ENCODE measurements at regions not wholly inside any gene's neighbourhood (a gene's known extent, or its start where the extent isn't known, plus 50 kb on each side); places are given as distances from the start of the nearest gene placed in this dataset.

DNA sequence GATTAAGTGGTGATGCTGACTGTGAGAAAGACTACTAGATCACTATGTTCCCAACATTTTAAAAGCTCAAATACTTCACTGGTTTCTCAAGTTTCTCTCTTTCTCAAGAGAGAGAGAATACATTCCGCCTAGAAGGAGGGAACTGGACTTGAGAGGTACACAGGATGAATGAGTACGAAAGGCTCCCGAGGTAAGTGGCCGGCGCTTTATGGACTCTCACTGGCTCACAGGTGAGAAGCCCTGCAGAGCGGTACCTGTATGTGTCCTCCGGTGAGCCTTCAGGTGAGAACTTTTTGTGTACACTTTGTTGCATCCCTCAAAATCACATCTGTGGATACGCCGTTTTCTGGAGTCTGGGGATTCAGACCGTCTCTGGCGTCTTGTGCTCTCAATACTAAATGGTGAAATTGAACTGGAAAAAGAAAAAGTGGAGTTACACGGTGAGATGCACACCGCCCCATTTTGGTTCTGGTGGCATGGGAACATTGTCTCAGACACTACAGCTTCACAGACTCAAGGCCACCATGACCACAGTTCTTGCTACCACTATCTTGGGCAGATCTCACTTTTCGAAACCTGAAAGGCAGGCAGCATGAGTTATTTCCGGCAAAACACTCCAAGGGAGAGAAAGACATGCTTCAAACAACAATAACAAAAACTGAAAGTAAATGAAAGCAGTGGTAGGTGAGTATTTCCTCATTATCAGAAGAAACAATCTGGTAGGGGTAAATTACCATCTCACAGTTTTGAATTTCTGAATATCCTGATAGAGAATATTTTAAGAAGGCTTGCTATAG is 418.9 kb downstream of the KLF12 start:
- Histone ChIP-seq H3K27ac (ENCODE audit: low read length) (no peak overlapping the region), H3K27me3 (ENCODE audit: control insufficient read depth, insufficient read depth, low read length) (no peaks in the 10 kb centered on the region), H3K4me3 (ENCODE audit: low read length) (no peak overlapping the region), H3K9me3 (ENCODE audit: control insufficient read depth, low read depth, low read length) (no peaks in the 10 kb centered on the region), H3K36me3 (ENCODE audit: control insufficient read depth, low read depth, low read length) (no peaks in the 10 kb centered on the region), H3K4me1 (ENCODE audit: control insufficient read depth, low read depth, low read length) (peaks cover 11% of the 10 kb centered on the region), H3K9ac (ENCODE audit: low read length) (no peak overlapping the region)

DNA sequence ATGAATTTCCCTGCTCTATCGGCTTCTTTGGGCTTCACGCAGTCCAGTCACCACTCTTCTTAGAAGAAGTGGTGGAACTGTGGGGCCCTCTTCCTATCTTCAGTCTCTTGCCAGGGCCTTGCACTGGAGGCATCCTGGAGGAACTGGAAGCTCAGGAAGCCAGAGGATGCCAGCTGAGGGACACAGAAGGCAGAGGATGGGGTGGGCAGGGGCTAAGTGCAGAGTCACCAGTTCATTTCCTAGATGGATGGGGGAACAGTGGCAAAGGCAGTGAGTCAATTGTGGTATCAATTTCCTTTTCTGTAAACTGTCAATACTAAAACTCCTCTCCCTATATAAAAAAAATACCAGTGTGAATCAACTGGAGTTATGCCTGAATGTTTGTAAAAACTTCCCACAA is 419.7 kb downstream of the KLF12 start:
- H3K27ac ChIP-seq (ENCODE audit: low read length) = no peak overlapping the region
- H3K9ac ChIP-seq (ENCODE audit: low read length) = no peak overlapping the region
- no peaks in the 10 kb centered on the region for H3K27me3 ChIP-seq (ENCODE audit: control insufficient read depth, insufficient read depth, low read length)
- no peaks in the 10 kb centered on the region for H3K36me3 ChIP-seq (ENCODE audit: control insufficient read depth, low read depth, low read length)
- no peaks in the 10 kb centered on the region for H3K9me3 ChIP-seq (ENCODE audit: control insufficient read depth, low read depth, low read length)
- H3K4me1 ChIP-seq (ENCODE audit: control insufficient read depth, low read depth, low read length) = peaks cover 11% of the 10 kb centered on the region
- H3K4me3 ChIP-seq (ENCODE audit: low read length) = no peak overlapping the region

DNA sequence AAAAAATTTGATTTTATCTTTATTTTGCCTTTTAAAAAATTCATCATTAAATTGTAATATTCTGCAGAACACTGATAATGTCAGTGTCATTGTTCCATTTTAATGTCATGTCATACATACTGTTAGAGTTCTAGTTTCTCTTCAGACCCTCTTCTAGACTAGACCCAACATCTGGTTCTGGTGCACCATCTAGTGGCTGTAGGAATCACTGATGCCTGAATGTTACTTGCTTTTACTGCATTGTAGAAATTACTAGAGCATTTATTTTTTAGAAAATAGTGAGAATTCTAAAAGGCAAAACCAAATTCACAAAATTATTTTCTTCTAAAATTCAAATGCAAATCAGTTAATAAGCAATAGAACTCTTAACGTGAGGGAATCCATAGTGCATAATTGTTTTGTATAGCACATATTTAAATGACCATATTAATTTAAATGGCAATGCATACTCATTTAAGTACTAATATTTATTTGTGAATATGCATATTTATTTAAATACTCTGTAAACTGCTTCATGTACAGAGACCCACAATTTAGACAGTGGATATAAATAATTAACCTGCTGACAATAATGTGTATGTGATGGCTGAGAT is 425.7 kb downstream of the KLF12 start:
- Histone ChIP-seq H3K36me3 (ENCODE audit: control insufficient read depth, low read depth, low read length) (no peaks in the 10 kb centered on the region), H3K27me3 (ENCODE audit: control insufficient read depth, insufficient read depth, low read length) (no peaks in the 10 kb centered on the region), H3K4me1 (ENCODE audit: control insufficient read depth, low read depth, low read length) (no peaks in the 10 kb centered on the region), H3K4me3 (ENCODE audit: low read length) (no peak overlapping the region), H3K9ac (ENCODE audit: low read length) (no peak overlapping the region), H3K27ac (ENCODE audit: low read length) (no peak overlapping the region), H3K9me3 (ENCODE audit: control insufficient read depth, low read depth, low read length) (no peaks in the 10 kb centered on the region)

DNA sequence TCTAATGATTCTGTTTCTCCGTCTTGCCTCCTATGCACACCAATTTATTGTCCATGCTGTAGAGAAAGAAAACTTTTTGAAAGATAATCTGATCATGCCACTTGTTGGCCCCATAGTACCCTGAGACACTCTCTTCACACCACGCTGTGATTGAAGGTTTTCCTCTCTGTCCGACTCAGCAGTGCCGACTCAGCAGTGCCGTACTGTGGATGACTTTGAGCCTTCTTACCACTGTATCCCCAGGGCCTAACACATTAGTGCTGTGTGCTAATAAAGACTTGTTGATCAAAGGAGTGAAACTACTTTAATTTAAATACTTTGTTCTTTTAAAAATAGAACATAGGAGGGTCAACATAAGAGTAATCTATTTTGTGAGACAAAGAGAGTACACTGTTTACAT is 429.6 kb downstream of the KLF12 start:
- no peaks in the 10 kb centered on the region for H3K9me3 ChIP-seq (ENCODE audit: control insufficient read depth, low read depth, low read length)
- no peak overlapping the region for H3K27ac ChIP-seq (ENCODE audit: low read length)
- no peaks in the 10 kb centered on the region for H3K36me3 ChIP-seq (ENCODE audit: control insufficient read depth, low read depth, low read length)
- H3K27me3 ChIP-seq (ENCODE audit: control insufficient read depth, insufficient read depth, low read length) = no peaks in the 10 kb centered on the region
- H3K4me1 ChIP-seq (ENCODE audit: control insufficient read depth, low read depth, low read length) = peaks cover 27% of the 10 kb centered on the region
- H3K4me3 ChIP-seq (ENCODE audit: low read length) = no peak overlapping the region
- no peak overlapping the region for H3K9ac ChIP-seq (ENCODE audit: low read length)

DNA sequence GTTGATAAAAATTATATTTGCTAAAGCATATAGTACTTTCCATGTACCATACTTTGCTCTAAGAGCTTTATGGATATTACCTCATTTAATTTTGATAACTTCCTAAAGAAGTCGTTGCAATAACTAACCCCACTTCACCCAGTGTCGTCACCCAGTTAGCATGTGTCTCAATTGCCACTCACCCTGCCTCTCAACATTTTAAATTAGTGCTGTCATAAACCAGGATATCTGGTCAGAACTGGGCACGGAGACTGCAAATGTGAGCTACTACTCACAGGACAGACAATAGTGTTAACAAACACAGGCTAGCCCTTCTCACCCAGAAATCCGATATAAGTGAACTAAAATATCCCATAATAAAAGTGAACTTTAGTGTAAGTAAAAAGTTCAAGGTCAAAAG is 430.6 kb downstream of the KLF12 start:
- Histone ChIP-seq H3K27me3 (ENCODE audit: control insufficient read depth, insufficient read depth, low read length) (no peaks in the 10 kb centered on the region), H3K9ac (ENCODE audit: low read length) (no peak overlapping the region), H3K36me3 (ENCODE audit: control insufficient read depth, low read depth, low read length) (no peaks in the 10 kb centered on the region), H3K27ac (ENCODE audit: low read length) (no peak overlapping the region), H3K9me3 (ENCODE audit: control insufficient read depth, low read depth, low read length) (no peaks in the 10 kb centered on the region), H3K4me3 (ENCODE audit: low read length) (no peak overlapping the region), H3K4me1 (ENCODE audit: control insufficient read depth, low read depth, low read length) (peaks cover 29% of the 10 kb centered on the region)

DNA sequence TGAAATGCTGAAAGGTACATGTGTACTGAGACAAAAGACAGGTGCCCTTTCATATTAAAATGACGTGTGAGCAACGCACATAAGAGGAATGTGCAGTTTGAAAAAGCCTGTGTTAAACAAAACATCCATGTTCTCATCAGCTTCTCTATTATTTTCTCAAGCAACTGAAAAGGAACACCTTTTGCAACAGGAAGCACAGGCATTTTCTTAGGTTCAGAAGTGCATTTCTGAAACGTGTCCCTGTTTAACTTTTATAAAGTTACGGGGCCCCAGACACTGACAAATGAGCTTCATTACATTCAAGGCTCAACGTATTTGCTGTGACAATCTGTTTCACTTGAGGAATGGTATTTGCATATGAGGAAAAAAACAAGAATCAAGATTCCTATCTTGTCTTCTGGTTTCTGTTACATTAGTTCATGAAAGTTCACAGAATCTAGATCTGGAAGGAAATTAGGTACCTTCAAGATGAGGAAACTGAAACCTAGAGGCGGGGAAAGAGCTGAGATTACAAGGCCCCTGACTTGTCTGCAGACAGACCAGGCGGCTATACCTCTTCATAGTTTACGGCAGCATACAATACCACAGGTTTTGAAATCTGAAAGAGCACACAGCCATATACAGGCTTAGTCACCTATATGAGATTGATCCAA is 431.7 kb downstream of the KLF12 start:
- peaks cover 38% of the 10 kb centered on the region for H3K4me1 ChIP-seq (ENCODE audit: control insufficient read depth, low read depth, low read length)
- H3K9ac ChIP-seq (ENCODE audit: low read length) = no peak overlapping the region
- H3K27ac ChIP-seq (ENCODE audit: low read length) = no peak overlapping the region
- no peak overlapping the region for H3K4me3 ChIP-seq (ENCODE audit: low read length)
- H3K9me3 ChIP-seq (ENCODE audit: control insufficient read depth, low read depth, low read length) = no peaks in the 10 kb centered on the region
- H3K36me3 ChIP-seq (ENCODE audit: control insufficient read depth, low read depth, low read length) = no peaks in the 10 kb centered on the region
- H3K27me3 ChIP-seq (ENCODE audit: control insufficient read depth, insufficient read depth, low read length) = no peaks in the 10 kb centered on the region

DNA sequence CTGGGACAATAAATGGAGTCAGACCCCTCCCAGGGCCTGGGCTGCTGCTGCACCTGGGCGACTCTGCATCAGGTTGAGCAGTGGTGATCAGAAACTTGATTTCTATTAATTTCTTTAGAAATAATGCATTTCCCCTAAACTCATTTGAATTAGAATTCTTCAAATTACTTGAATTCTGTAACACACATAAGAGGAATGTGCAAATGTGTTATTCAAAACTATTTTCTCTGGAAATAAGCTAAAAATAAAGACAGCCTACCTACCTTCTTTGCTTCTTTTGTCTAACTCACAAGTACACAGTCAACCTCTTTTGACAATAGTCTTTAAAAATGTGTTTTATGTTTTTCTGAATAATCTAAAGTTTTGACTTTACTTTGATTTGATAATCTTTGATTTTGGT is 433.0 kb downstream of the KLF12 start:
- Histone ChIP-seq H3K9me3 (ENCODE audit: control insufficient read depth, low read depth, low read length) (no peaks in the 10 kb centered on the region), H3K27me3 (ENCODE audit: control insufficient read depth, insufficient read depth, low read length) (no peaks in the 10 kb centered on the region), H3K27ac (ENCODE audit: low read length) (no peak overlapping the region), H3K36me3 (ENCODE audit: control insufficient read depth, low read depth, low read length) (no peaks in the 10 kb centered on the region), H3K4me3 (ENCODE audit: low read length) (no peak overlapping the region), H3K4me1 (ENCODE audit: control insufficient read depth, low read depth, low read length) (peaks cover 43% of the 10 kb centered on the region), H3K9ac (ENCODE audit: low read length) (no peak overlapping the region)

DNA sequence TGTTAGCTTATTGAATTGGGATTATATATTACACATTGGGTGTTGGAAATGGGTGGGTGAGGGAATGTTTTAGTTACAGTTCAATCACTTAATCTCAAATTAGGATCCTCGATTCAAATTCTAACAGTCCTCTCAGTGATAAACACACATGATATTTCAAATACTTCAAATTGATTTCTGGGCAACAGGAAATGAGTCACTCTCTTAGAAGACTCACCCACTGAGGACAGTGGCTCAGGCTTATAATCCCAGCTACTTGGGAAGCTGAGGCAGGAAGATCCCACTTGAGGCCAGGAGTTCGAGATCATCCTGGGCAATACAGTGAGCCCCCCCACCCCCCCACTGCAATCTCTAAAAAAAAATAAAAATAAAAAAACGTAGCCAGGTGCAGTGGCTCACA is 435.3 kb downstream of the KLF12 start:
- H3K27me3 ChIP-seq (ENCODE audit: control insufficient read depth, insufficient read depth, low read length) = no peaks in the 10 kb centered on the region
- peaks cover 45% of the 10 kb centered on the region for H3K4me1 ChIP-seq (ENCODE audit: control insufficient read depth, low read depth, low read length)
- no peak overlapping the region for H3K9ac ChIP-seq (ENCODE audit: low read length)
- no peaks in the 10 kb centered on the region for H3K36me3 ChIP-seq (ENCODE audit: control insufficient read depth, low read depth, low read length)
- no peaks in the 10 kb centered on the region for H3K9me3 ChIP-seq (ENCODE audit: control insufficient read depth, low read depth, low read length)
- no peak overlapping the region for H3K4me3 ChIP-seq (ENCODE audit: low read length)
- no peak overlapping the region for H3K27ac ChIP-seq (ENCODE audit: low read length)

DNA sequence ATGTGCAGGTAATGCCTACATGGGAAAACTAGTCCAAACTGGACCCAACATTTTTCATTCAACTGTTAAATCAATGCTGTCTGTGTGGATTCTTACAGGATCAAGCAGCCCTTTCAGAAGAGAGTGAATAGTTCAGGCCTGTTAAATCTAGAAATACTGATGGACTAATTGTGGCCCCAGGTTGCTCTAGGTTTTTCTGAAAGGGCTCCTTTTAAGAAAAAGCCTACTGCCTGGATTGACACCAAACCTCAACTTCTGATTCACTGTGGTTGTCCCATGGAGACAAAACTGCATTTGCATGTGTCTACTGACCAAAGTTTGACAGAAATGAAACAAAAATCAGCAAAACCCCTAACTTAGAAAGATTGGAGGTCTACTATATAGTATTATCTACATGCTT is 437.0 kb downstream of the KLF12 start:
- Histone ChIP-seq H3K27me3 (ENCODE audit: control insufficient read depth, insufficient read depth, low read length) (no peaks in the 10 kb centered on the region), H3K9ac (ENCODE audit: low read length) (no peak overlapping the region), H3K9me3 (ENCODE audit: control insufficient read depth, low read depth, low read length) (no peaks in the 10 kb centered on the region), H3K27ac (ENCODE audit: low read length) (no peak overlapping the region), H3K4me3 (ENCODE audit: low read length) (no peak overlapping the region), H3K36me3 (ENCODE audit: control insufficient read depth, low read depth, low read length) (no peaks in the 10 kb centered on the region), H3K4me1 (ENCODE audit: control insufficient read depth, low read depth, low read length) (peaks cover 38% of the 10 kb centered on the region)

DNA sequence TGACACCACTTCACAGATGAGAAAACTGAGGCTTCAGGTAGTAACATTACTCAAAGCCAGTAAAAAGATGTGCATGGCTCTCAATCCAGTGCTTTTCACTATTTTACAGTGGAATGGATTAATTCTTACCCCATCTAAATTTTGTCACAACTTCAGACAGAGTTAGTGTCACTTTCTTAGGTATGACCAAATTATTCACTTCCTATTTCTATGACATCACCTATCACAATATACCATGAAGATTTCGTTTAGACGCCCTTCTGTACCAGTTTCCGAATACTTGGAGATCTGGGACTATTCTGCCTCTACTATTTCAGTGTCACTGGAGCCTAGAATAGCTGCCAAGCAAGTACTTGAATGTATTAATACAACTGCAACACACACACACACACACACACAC is 437.5 kb downstream of the KLF12 start:
- peaks cover 33% of the 10 kb centered on the region for H3K4me1 ChIP-seq (ENCODE audit: control insufficient read depth, low read depth, low read length)
- no peak overlapping the region for H3K9ac ChIP-seq (ENCODE audit: low read length)
- no peaks in the 10 kb centered on the region for H3K9me3 ChIP-seq (ENCODE audit: control insufficient read depth, low read depth, low read length)
- no peaks in the 10 kb centered on the region for H3K36me3 ChIP-seq (ENCODE audit: control insufficient read depth, low read depth, low read length)
- H3K27me3 ChIP-seq (ENCODE audit: control insufficient read depth, insufficient read depth, low read length) = no peaks in the 10 kb centered on the region
- H3K4me3 ChIP-seq (ENCODE audit: low read length) = no peak overlapping the region
- no peak overlapping the region for H3K27ac ChIP-seq (ENCODE audit: low read length)

DNA sequence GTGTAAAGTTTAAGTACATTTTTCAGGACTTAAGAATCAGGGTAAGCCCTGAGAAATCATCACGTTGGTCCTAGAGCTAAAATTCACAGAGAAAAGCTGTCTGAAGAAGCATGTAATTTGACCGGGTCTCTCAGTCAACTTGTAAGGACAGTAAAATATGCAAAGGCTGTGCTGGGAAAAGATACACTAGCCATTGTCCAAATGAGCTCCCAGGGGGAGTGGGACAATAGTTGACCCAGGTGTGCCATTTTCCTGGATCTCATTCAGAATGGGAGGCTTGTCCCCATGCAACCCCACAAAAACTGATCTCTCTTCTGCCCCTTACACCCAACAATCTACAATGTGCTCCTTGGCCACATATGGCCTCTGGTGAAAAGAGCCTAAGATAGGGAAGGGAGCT is 437.9 kb downstream of the KLF12 start:
- no peaks in the 10 kb centered on the region for H3K36me3 ChIP-seq (ENCODE audit: control insufficient read depth, low read depth, low read length)
- no peaks in the 10 kb centered on the region for H3K27me3 ChIP-seq (ENCODE audit: control insufficient read depth, insufficient read depth, low read length)
- peaks cover 29% of the 10 kb centered on the region for H3K4me1 ChIP-seq (ENCODE audit: control insufficient read depth, low read depth, low read length)

DNA sequence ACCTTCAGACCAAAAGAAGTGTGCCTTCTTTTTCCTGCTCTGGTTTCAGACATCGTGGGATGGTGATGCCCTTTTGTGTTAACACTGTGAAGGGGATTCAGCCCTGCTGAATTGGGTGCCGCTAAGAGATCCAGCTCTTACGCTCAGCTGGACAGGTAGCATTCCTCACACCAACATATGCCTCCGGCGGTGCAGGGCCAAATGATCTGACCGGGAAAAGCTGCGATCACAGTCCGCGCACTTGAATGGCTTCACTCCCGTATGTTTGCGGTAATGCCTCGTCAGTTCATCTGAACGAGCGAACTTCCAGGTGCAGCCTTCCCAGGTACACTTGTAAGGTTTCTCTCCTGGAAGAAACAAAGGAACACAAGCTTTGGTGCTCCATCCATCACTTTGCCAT is 438.9 kb downstream of the KLF12 start:
- H3K4me3 ChIP-seq (ENCODE audit: low read length) = no peak overlapping the region
- H3K9ac ChIP-seq (ENCODE audit: low read length) = no peak overlapping the region
- H3K36me3 ChIP-seq (ENCODE audit: control insufficient read depth, low read depth, low read length) = no peaks in the 10 kb centered on the region
- no peaks in the 10 kb centered on the region for H3K9me3 ChIP-seq (ENCODE audit: control insufficient read depth, low read depth, low read length)
- H3K4me1 ChIP-seq (ENCODE audit: control insufficient read depth, low read depth, low read length) = peaks cover 19% of the 10 kb centered on the region
- no peak overlapping the region for H3K27ac ChIP-seq (ENCODE audit: low read length)
- H3K27me3 ChIP-seq (ENCODE audit: control insufficient read depth, insufficient read depth, low read length) = no peaks in the 10 kb centered on the region

More for the DNA sequence above, 437.9 kb downstream of the KLF12 start:
- Histone ChIP-seq H3K9ac (ENCODE audit: low read length) (no peak overlapping the region), H3K4me3 (ENCODE audit: low read length) (no peak overlapping the region), H3K9me3 (ENCODE audit: control insufficient read depth, low read depth, low read length) (no peaks in the 10 kb centered on the region), H3K27ac (ENCODE audit: low read length) (no peak overlapping the region)

Measured in iPS-18a (cell line).